Epithelial cell of esophagus (primary cell): ENCODE measurements at regions not wholly inside any gene's neighbourhood (a gene's known extent, or its start where the extent isn't known, plus 50 kb on each side); places are given as distances from the start of the nearest gene placed in this dataset.

Experiments used
- DNase-seq: peaks from one replicate; pipeline ENCODE4 v3.0.0; 2010; ENCODE audit warnings: low read depth
- H3K4me3 ChIP-seq: 2 replicates; pipeline ENCODE4 v1.5.1; 2011; ENCODE audit warnings: mild to moderate bottlenecking, low read length, control low read depth
- CTCF ChIP-seq: IDR thresholded peaks from 2 replicates; pipeline ENCODE4 v1.5.1; 2011; ENCODE audit warnings: low read depth, mild to moderate bottlenecking, low read length, control low read depth, inconsistent platforms; ENCODE audit not compliant: insufficient read depth; ENCODE audit errors: missing control alignments

GRCh38 chr9:73083519-73083918 is 68.1 kb upstream of the ANXA1 start:
- DNase-seq, result no peak
- no peak overlapping the region for H3K4me3 ChIP-seq
- TF ChIP-seq CTCF, result no peak

GRCh38 chr9:73081979-73082657 is 69.5 kb upstream of the ANXA1 start:
- peak; percentile 86 for TF ChIP-seq CTCF
- peak; percentile 57 for DNase-seq
- H3K4me3 ChIP-seq, result no peak overlapping the region

GRCh38 chr9:73080110-73080694 is 71.5 kb upstream of the ANXA1 start:
- H3K4me3 ChIP-seq, result no peak overlapping the region
- no peak for TF ChIP-seq CTCF
- DNase-seq, result no peak

GRCh38 chr9:73079326-73079725 is 72.3 kb upstream of the ANXA1 start:
- TF ChIP-seq CTCF, result peak; percentile 63
- no peak overlapping the region for H3K4me3 ChIP-seq
- peak; percentile 74 for DNase-seq

- TF ChIP-seq CTCF, result no peak
- H3K4me3 ChIP-seq, result no peak overlapping the region
These were observed 74.0 kb upstream of the ANXA1 start for GRCh38 chr9:73077625-73078030.

GRCh38 chr9:73076970-73077369 is 74.7 kb upstream of the ANXA1 start:
- peak; percentile 13 for DNase-seq
- no peak for TF ChIP-seq CTCF
- H3K4me3 ChIP-seq, result no peak overlapping the region

More at GRCh38 chr9:73077625-73078030, 74.0 kb upstream of the ANXA1 start:
- no peak for DNase-seq
